ENCODE measurements at regions not wholly inside any gene's neighbourhood (a gene's known extent, or its start where the extent isn't known, plus 50 kb on each side); places are given as distances from the start of the nearest gene placed in this dataset.

GRCh38 chr3:168154089-168154488, 58.4 kb upstream of the GOLIM4 start:
- DNase-seq (no peak), ATAC-seq (no peak)

DNA sequence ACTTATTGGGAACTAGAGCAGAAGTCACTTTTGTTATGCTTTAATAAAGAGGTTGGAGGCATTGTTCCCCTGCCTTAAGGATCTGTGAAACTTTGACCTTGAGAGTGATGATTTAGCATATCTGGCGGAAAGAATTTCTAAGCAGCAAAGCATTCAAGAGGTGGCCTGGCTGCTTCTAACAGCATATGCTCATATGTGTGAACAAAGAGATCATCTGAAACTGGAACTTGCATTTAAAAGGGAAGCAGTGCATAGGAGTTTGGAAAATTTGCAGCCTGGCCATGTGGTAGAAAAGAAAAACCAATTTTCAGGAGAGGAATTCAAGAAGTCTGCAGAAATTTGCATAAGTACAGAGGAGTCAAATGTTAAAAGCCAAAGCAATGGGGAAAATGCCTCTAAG, 56.4 kb upstream of the GOLIM4 start:
- ATAC-seq, result no peak

More for the DNA sequence above, 56.4 kb upstream of the GOLIM4 start:
- no peak for DNase-seq

Data from stimulated activated naive CD8-positive, alpha-beta T cell treated with anti-CD3 and anti-CD28 coated beads, Interleukin-15, Interleukin-2, amounts not matched to agents 100 U/mL and 50 U/mL, for 24 hours (primary cell).